22Rv1 (cell line): ENCODE measurements at regions not wholly inside any gene's neighbourhood (a gene's known extent, or its start where the extent isn't known, plus 50 kb on each side); places are given as distances from the start of the nearest gene placed in this dataset.

Experiments used
- H3K27ac ChIP-seq: fragments of 450-650 bp; 2 replicates; pipeline ENCODE4 v1.5.1; 2017
- CTCF ChIP-seq: fragments of 450-650 bp; IDR thresholded peaks from 2 replicates; pipeline ENCODE4 v1.5.1; 2017; ENCODE audit warnings: mild to moderate bottlenecking
- ZFX ChIP-seq: fragments of 450-650 bp; IDR thresholded peaks from 2 replicates; pipeline ENCODE4 v1.6.1; 2017; ENCODE audit warnings: antibody characterized with exemption, borderline replicate concordance

DNA sequence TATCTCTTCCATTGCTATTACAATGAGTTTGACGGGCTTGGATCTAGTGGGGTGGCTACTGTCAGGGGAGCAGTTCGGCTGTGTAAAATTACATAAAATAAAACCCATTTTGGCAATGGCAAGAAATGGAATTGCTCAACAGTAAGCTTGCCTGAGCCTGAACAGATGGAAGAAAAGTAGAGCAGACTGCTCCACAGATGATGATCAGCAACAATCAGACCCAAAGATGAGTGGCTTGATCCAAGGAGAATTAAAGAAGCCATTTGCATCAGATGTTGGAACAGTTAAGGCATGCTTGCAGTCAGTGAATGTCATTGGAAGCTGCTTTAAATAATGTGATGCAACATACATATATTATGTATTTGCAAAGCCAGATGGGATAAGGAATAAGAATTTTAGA is 256.6 kb upstream of the SMIM30 start:
- H3K27ac ChIP-seq: no peak overlapping the region
- no peak for TF ChIP-seq ZFX
- no peak for TF ChIP-seq CTCF

DNA sequence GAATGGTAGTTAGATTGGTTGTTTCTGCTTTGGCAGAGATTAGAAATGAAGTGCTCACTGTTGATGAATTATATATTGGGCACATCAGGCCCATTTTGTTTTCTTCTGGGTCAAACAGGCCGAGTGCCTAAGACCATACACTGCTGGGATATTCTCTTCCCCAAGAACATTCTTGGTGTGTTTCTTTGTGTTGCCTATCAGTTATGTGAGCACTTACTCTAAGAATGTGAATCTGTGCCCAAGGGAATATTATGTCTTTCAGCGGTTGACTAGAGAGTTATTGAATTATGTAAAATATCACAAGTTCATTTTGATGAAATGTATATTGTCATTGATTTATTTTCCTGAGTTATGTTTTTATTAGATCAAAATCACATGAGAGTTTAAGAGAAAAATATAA is 255.5 kb upstream of the SMIM30 start:
- TF ChIP-seq ZFX (no peak), CTCF (no peak)
- H3K27ac ChIP-seq: no peak overlapping the region

DNA sequence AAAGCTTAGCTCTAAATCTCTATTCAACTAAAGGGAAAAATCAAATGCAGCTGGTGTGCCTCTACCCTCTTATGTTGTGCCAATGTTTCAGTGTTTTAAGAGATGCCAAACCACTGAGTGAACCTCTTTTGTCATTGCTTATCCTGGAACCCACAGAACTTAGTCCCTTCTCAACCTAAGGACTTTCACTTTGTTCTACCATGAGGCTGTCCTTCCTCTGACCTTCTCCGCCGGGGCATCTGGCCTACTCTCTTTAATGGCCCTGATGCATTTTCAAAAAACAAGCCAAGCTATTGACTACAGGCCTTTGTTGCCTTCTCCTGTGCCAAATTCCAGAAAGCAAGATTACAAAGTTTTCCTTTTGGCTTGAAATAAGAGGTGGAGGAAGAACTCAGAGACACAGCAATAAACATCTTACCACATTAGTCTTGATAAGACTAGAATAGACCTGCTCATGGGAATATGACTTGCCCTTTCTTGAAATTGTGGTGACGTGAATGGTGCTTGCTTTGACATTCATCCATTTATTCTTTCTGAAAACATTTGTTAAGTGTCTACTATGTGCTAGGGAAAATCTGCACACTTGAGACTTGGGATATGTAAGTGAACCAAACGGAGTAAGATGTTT is 253.2 kb upstream of the SMIM30 start:
- TF ChIP-seq CTCF (no peak), ZFX (no peak)
- H3K27ac ChIP-seq: no peak overlapping the region

- TF ChIP-seq CTCF: no peak
- no peak for TF ChIP-seq ZFX
- no peak overlapping the region for H3K27ac ChIP-seq
Measured at GRCh38 chr7:113370910-113371309, 252.6 kb upstream of the SMIM30 start.

- H3K27ac ChIP-seq: no peak overlapping the region
- TF ChIP-seq ZFX (no peak), CTCF (no peak)
Measured at GRCh38 chr7:113368256-113368655, 249.9 kb upstream of the SMIM30 start.

- no peak overlapping the region for H3K27ac ChIP-seq
- TF ChIP-seq CTCF (no peak), ZFX (no peak)
Measured at GRCh38 chr7:113367041-113367586, 248.8 kb upstream of the SMIM30 start.

DNA sequence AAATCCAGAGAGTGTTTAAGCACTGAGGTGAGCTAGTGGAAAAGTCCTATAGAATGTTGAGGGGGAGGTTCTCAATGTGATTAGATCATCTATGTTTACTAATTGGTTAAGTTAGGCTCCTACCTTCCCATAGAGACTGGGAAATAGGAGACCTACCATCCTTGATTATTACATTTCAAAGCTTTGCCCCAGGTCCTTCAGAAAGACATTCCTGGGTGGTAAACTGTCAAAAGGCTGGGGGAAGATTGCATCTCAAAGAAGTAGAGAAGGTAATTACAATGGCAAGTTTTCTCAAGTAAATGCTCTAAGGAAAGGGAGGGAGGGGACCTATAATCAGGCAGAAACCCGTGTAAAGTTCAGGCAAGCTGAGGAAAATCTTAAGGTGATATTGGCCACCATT is 247.8 kb upstream of the SMIM30 start:
- TF ChIP-seq CTCF: no peak
- no peak for TF ChIP-seq ZFX
- H3K27ac ChIP-seq: no peak overlapping the region
